K562 (cell line): ENCODE measurements at regions not wholly inside any gene's neighbourhood (a gene's known extent, or its start where the extent isn't known, plus 50 kb on each side); places are given as distances from the start of the nearest gene placed in this dataset.

Experiments
- BACH1 ChIP-seq: fragments of 200-800 bp; sonication (Bioruptor generic); IDR thresholded peaks from 2 replicates; pipeline ENCODE4 v1.6.1; 2016; ENCODE audit warnings: missing genetic modification characterization, missing compliant biosample characterization
- FOXK2 ChIP-seq, 2 experiments: fragments of 450-650 bp; IDR thresholded peaks in 1 of 2; conservative IDR thresholded peaks in 1 of 2; 2 replicates each; pipeline ENCODE4 v1.6.1; 2016; ENCODE audit warnings: low read depth in 2 of 2, mild to moderate bottlenecking in 1 of 2
- KLF6 ChIP-seq: fragments of 250-450 bp; sonication (Bioruptor Pico); IDR thresholded peaks from 2 replicates; pipeline ENCODE4 v1.4.0; 2020; ENCODE audit warnings: mild to moderate bottlenecking, moderate library complexity, borderline replicate concordance
- MEF2A ChIP-seq: IDR thresholded peaks from 2 replicates; pipeline ENCODE4 v1.6.1; 2011; ENCODE audit warnings: low read depth, mild to moderate bottlenecking, low read length, moderate library complexity; ENCODE audit not compliant: control insufficient read depth
- PHB ChIP-seq: fragments of 250-450 bp; sonication (Bioruptor Pico); IDR thresholded peaks from 2 replicates; pipeline ENCODE4 v1.5.0; 2021
- RBM14 ChIP-seq: fragments of 200-400 bp; formaldehyde crosslinking; IDR thresholded peaks from 2 replicates; pipeline ENCODE4 v1.6.1; 2018; ENCODE audit warnings: low read depth, mild to moderate bottlenecking, low read length, moderate library complexity, borderline replicate concordance; ENCODE audit not compliant: insufficient read depth
- SRSF3 ChIP-seq: fragments of 200-400 bp; formaldehyde crosslinking; IDR thresholded peaks from 2 replicates; pipeline ENCODE4 v1.6.1; 2016; ENCODE audit warnings: mild to moderate bottlenecking, low read length, moderate library complexity; ENCODE audit not compliant: insufficient read depth
- ZBTB1 ChIP-seq: sonication (generic); formaldehyde crosslinking; IDR thresholded peaks from 2 replicates; pipeline ENCODE4 v1.8.1; 2023; ENCODE audit warnings: missing genetic modification reagents, low read depth, mild to moderate bottlenecking, borderline replicate concordance
- ZNF165 ChIP-seq: fragments of 250-450 bp; sonication (Bioruptor Pico); IDR thresholded peaks from 2 replicates; pipeline ENCODE4 v1.4.0; 2020; ENCODE audit warnings: borderline replicate concordance
- ZNF507 ChIP-seq: conservative IDR thresholded peaks from 2 replicates; pipeline ENCODE4 v1.6.1; 2017; ENCODE audit warnings: missing genetic modification characterization, missing compliant biosample characterization
- TF ChIP-seq, protein P1 (sequence below), 2 experiments: IDR thresholded peaks in 1 of 2; conservative IDR thresholded peaks in 1 of 2; 2 replicates each; pipeline ENCODE4 v1.6.1; 2016; ENCODE audit warnings: low read depth in 2 of 2, mild to moderate bottlenecking in 1 of 2, missing compliant biosample characterization in 1 of 2, missing genetic modification characterization in 1 of 2, moderate library complexity in 1 of 2
- TF ChIP-seq, protein P2 (sequence below): fragments of 250-450 bp; sonication (Bioruptor Pico); IDR thresholded peaks from 2 replicates; pipeline ENCODE4 v1.8.0; 2021; ENCODE audit warnings: borderline replicate concordance, mild to moderate bottlenecking, moderate library complexity; ENCODE audit not compliant: poor library complexity, severe bottlenecking

GRCh38 chr13:53408306-53408705 lies 379.7 kb downstream of the OLFM4 start (continued):
- TF ChIP-seq, protein P1, sequence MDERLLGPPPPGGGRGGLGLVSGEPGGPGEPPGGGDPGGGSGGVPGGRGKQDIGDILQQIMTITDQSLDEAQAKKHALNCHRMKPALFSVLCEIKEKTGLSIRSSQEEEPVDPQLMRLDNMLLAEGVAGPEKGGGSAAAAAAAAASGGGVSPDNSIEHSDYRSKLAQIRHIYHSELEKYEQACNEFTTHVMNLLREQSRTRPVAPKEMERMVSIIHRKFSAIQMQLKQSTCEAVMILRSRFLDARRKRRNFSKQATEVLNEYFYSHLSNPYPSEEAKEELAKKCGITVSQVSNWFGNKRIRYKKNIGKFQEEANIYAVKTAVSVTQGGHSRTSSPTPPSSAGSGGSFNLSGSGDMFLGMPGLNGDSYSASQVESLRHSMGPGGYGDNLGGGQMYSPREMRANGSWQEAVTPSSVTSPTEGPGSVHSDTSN (CRISPR knock-in tag; IDR thresholded peaks at IDR 0.05; ENCODE audit: low read depth), result no peak
- TF ChIP-seq, protein P1 (tag; conservative IDR thresholded peaks at IDR 0.05; ENCODE audit: low read depth), result no peak
- TF ChIP-seq, protein P2, sequence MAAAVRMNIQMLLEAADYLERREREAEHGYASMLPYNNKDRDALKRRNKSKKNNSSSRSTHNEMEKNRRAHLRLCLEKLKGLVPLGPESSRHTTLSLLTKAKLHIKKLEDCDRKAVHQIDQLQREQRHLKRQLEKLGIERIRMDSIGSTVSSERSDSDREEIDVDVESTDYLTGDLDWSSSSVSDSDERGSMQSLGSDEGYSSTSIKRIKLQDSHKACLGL (CRISPR knock-in tag), result no peak
- TF ChIP-seq ZNF165 (CRISPR knock-in tag), result no peak
- no peak for TF ChIP-seq FOXK2 (conservative IDR thresholded peaks at IDR 0.05 in 1 of 2, IDR thresholded peaks at IDR 0.05 in 1 of 2; ENCODE audit: low read depth in 2 of 2)
- TF ChIP-seq KLF6, result no peak
- no peak for TF ChIP-seq BACH1 (tag)
- TF ChIP-seq RBM14, result no peak
- no peak for TF ChIP-seq ZBTB1 (CRISPR knock-in tag)
- no peak for TF ChIP-seq ZNF507 (tag)
- no peak for TF ChIP-seq PHB (CRISPR knock-in tag)
- no peak for TF ChIP-seq SRSF3
- TF ChIP-seq MEF2A, result no peak
